NCI-H2171 treated with DMSO at 0.1 percent for 48 hours (cell line): ENCODE measurements at regions not wholly inside any gene's neighbourhood (a gene's known extent, or its start where the extent isn't known, plus 50 kb on each side); places are given as distances from the start of the nearest gene placed in this dataset.
"Not testable (repeated sequence)": the region's sequence is repeated elsewhere in the genome, so short reads cannot be mapped to it uniquely, and the experiment has no call there.

Experiments used
- DNase-seq: peaks from one replicate; lab custom pipeline; 2025; lab: John Stamatoyannopoulos, UW

DNA sequence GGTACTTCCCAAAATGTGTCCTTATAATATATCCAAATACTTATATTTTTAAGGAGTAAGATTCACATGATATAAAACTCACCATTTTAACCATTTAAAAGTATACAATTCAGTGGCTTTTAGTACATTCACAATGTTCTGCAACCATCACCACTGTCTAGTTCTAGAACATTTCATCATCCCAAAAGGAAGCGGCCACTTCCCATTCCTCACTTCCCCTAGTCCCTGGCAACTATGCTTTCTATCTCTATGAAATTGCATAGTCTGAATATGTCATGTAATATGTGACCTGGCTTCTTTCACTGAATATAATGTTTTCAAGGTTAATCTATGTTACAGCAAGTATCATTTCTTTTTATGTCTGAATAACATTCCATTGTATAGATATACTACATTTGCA lies 615.1 kb upstream of the SGCD start:
- DNase-seq, result no peak

DNA sequence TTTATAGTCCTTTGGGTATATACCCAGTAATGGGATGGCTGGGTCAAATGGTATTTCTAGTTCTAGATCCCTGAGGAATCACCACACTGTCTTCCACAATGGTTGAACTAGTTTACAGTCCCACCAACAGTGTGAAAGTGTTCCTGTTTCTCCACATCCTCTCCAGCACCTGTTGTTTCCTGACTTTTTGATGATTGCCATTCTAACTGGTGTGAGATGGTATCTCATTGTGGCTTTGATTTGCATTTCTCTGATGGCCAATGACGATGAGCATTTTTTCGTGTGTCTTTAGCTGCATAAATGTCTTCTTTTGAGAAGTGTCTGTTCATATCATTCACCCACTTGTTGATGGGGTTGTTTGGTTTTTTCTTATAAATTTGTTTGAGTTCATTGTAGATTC lies 612.5 kb upstream of the SGCD start:
- not testable (repeated sequence) for DNase-seq

DNA sequence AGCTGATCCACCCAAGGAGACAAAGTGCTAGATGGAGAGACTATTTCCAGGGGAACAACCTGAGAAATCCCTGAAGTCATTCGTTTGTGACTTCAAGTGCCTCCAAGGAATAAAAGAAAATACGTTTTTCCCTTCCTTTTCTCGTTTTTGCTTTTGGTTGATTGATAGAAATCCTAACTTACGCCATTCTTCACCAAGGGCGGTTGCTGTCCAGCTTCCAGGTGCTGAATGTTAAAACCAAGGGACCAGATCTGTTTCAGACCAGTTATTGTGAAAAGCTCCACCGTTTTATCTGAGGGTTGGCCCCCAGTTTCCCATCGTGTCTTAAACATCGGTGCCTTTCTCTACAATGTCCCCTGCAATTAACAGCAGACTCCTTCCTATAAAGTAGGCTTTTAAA lies 600.7 kb upstream of the SGCD start:
- DNase-seq, result no peak

DNA sequence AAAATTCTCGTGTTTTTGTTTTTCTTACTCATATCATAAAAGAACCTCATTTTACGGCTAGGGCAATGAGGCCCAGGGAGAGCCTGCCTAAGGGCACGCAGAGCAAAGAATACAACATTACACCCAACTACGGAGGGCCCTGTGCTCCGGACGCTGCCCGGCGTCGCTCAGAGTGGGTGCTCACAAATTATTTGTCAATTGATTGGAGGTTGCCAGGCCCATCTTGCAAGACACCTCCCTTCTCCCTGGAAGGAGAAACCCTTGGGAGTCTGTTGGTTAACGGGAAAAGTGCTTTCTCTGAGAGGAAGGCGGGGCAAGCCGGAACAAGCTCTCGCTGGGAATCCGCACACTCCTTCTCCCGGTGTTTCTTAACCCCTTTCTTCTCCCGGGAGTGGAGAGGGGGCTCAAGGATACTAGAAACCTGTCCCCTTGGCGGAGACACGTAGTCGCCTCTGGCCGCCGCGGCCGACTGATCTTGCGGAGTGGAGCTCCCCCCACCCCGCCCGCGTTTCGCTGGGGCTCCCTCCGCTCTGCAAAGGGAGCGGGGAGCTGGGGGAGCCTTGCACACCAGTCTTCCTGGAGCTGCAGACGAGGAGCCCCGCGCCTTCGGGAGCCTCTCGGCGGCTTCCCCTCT lies 599.3 kb upstream of the SGCD start:
- peak; percentile 50 for DNase-seq

DNA sequence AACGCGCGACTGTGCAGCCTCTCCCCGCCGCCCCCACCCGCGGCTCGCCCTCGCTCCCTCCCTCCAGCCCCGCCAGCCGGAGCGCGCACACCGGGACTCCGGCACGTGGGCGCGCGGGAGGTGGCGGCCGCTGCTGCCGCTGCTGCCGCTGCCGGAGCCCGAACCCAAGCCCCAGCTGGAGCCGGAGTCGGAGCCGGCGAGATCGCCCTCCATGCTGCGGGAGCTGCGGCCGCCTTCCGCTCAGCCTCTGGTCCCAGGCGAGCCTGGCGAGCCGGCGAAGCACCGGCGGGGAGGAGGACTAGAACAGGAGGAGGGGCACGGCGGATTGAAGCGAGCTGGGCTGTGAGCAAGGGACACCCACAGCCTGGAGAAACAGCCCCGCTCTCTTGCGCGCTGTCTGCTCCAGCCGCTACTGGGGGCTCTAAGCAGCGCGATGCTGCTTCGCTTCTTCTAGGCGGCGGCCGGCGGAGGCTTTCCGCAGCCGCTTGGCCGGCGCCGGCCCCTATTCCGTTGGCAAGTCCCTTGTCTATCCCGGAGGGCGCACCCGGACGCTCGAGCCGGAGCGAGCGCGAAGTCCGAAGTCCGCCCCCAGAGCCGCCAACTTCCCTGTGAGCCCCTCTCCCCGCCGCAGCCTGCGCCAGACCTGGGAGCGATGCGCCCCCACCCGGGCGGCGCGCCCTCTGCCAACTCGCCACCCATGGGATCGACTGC lies 598.7 kb upstream of the SGCD start:
- DNase-seq, result peak; percentile 71

DNA sequence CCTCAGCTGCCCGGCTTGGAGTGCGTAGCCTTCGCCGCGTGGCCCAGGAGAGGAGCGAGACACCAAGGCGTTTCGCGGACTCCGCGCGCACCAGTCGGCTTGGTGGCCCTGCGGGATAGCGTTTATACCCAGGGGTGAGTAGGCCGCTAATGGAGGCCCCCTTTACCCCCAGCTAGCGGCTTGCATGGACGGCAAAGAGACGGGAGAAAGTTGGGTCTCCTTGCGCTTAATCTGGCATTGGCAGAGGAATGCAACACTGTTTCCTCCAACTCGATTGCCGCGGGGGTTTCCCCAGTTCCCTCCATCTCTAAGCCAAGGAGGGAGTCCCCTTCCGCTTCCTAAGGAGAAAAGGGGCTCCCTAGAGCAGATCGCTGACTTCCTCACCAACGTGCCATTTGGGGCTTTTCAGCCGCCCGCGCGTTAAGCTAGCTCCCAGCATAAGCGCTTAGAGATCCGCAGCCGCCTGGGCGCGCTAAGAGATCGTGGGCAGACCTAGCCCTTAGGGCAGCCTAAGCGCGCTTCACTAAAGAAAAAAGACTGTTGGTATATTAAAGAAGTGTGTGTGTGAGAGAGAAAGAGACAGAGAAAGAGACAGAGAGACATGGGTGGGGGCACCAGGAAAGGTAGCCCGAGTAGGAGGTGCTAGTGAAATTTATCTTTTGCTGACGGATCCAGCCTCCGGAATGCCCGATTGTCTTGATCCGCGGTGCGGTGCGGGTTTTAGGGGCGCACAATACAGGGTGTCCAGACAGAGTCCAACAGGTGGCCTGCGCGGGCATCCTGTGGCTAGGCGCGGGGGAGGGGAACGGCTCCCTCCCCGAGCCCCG lies 597.9 kb upstream of the SGCD start:
- peak; percentile 71 for DNase-seq

DNA sequence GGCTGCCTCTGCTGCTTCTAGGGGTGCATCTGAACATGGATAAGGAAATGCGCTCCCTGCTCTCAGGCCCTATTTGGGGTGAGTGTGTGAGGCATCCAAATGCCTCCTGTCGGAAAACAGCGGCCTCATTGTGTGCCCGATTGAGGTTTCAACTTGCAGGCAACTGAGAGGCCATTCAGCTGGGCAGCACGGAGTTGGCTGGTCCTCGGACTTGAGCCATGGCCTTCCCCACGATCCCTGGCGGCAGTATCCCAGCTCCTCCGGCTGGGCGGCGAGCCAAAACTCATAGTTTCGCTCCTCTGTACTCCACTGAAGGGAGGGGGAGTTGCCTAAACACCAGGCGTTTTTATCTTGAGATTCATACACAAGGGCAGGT lies 597.3 kb upstream of the SGCD start:
- DNase-seq, result peak; percentile 55

DNA sequence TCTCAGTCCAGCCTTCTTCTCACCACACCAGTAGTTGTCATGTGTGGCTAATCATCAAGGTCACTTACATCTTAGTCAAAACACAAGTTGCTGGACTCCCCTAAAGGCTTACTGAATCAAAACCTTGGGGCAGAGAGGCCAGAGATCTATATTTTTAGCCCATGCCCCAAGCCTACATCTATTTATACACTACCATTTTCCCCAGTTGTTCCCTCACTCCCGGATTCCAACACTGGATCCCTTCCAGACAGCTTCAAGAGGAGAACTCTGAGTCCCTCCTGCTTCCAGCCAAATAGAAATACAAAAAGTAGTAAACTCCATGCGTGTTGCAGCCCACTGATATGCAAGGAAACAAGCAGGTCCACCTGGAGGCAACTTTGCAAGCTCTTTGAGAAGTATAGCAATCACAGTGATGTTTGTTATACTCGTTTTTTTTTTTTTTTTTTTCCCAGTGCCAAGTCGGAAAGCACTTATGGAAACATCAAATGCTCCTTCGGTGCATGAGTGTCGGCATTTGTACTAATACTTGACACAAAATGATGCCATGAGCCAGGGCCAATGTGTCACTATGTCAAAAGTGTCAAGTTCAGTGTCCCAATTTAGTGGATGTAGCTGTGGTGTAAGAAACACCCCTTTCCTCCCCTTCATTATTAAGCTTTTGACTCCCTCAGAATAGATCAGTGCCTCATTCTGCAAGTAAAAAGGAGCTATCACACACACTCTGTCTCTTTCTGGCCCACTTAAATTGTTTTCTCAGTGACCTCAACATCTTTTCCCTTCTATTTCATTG lies 594.2 kb upstream of the SGCD start:
- DNase-seq, result no peak

DNA sequence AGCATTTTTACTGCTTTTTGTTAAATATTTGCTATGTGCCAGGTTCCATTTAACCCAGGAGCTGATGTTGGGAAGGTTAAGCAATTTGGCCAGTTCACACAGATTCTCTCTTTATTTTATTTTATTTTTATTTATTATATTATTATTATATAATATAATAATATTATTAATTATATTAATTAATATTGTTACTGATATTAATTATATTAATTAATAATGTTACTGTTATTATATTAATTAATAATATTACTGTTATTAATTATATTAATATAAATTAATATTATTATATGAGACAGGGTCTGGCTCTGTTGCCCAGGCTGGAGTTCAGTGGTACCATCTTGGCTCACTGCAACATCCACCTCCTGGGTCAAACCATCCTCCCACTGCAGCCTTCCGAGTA lies 593.0 kb upstream of the SGCD start:
- DNase-seq, result no peak

DNA sequence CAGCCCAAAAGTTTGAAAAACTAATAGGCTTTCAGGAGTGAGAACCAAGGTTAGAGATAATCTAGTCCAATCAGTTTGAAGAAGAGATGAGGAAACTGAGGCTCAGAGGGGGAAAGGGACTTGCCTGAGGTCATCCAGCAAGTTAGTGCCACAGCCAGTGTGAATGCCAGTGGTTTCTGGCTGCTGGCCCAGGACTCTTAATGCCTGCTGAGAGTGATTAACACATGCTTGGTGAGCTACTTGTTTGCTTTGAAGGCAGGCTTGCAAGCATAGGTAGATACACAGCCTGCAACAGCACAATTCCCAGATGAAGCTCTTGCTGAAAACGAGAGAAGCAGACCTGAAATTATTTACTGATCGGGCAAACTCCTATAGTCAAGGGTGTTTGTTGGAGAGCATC lies 591.6 kb upstream of the SGCD start:
- peak; percentile 19 for DNase-seq

DNA sequence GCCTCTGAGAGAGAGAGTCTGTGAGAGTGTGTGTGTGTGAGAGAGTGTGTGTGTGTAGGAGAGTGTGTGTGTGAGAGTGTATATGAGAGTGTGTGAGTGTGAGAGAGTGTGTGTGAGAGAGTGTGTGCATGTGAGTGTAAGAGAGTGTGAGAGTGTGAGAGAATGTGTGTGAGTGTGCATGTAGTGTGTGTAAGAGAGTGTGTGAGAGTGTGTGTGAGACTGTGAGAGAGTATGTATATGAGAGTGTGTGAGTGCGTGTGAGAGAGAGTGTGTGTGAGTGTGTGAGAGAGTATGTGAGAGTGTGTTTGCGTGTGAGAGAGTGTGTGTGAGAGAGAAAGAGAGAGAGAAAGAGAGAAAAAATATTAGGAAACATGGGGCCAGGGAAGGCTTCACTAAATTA lies 588.3 kb upstream of the SGCD start:
- no peak for DNase-seq

DNA sequence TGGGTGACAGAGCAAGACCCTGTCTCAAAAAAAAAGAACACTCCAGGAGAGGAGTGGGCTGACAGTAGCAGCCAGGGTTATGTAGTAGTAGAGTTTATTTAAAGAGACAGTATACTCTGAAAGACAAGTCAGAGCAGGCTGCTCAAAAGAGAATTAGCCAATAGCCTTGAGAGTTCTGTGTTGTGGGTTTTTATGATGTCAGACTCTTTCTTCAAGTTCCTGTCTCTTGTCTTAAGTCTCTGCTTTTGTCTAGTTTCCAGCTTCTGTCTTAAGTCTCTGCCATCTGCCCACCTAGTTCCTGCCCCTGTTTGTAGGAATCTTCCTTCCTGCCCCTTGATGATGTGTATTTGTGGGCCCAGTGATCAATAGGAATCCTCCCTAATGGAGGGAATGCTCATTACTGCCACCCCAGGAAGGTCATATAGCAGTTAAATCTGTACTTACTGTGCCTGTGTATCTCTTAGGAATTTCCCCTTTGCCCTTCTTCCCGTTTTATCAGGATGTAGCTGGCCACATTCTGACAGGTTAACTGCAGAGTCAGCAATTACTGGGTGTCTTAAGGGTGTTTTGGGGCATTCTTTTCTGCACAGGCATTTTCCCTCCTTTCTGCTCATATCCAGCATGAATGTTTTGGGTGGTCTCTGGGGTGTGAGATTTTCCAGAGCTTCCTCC lies 580.5 kb upstream of the SGCD start:
- no peak for DNase-seq

DNA sequence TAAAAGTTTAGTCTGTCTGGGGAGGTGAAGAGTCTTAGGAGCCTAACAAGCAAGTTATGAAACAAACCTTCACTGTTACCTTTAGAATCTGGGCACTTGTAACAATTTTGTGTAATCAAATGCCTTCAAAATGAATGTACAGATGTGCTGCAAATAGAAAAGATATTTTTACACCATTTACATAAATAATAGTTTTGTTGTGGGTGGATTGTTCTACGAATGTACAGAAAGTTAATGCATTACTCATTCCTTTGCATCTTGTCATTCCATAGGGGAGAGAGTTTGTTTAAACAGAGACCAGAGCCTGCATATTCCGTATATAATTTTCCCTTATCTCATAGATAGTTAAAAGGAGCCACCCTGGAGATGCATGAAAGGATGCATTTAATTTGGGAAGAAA lies 576.9 kb upstream of the SGCD start:
- DNase-seq, result no peak

DNA sequence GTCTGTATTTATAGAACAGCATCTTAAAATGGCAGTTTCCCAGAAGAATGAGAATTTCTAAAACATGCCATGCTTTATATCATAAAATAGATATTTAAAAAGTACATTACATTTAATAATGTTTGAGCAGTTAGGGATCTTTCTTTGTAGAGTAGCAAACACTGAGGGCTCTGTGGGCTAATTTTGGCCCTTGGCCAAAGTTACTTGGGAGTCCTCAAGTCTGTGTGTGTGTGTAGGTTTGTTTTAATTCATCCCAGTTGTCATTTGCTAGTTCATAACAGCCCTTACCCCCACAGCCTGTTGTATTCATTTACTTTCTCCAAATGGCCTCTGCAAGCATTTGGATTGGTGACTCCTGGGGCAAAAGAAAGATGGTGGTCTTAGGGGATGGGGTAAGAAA lies 576.4 kb upstream of the SGCD start:
- DNase-seq, result no peak

DNA sequence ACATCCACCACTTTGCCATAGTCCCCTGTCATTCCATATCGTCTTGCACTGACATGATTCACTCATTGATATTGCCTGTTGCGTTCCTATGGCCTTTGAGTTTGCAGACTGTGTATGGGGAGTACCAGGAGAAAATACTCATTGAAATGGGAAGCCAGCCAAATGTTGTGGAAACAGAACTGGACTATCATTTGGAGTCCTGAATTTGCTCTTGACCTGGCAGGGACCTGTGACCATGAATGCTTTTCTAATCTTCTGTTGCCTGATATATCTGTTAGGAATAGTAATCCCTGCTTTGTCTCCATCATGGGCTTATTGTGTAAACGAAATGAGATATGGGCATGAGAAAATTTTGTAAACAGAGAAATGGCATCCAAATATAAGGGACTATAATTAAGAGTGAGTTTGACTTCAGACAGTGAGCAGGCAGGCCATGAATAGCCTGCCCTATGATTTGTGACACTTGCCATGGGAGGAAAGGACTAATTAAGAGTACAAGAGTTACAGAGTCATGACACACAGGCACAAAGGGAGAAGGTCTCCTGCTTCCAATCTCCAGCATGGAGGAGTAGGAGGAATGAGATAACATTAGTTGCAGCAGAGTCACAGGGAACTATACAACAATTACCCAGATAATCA lies 572.9 kb upstream of the SGCD start:
- peak; percentile 1 for DNase-seq

DNA sequence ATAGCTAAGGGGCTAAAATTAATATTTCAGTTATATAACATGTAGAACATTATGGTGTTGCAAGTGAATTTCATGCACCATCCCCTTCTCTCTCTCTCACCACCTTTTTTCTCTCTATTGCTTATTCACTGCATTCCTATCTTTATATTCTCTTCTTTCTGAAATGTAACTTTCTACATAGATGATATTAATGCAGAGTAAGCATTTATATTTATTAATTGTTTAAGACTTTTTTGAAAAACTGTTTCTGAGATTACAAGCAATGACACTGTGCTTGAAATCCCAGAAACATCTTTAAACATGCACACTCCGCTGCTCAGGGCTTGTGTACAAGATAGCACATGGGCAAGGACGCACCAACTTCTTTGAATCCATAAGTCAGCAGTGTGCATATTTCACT lies 567.7 kb upstream of the SGCD start:
- no peak for DNase-seq

DNA sequence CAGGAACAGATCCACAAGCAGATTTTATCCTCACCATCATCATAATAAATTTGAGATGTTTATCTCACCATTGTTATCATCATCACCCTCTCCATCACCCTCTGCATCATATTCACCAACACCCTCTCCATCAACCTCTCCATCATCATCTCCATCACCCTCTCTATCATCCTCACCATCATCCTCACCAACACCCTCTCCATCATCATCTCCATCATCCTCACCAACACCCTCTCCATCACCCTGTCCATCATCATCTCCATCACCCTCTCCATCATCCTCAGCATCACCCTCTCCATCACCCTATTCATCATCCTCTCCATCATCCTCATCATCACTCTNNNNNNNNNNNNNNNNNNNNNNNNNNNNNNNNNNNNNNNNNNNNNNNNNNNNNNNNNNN lies 567.0 kb upstream of the SGCD start:
- DNase-seq, result no peak

DNA sequence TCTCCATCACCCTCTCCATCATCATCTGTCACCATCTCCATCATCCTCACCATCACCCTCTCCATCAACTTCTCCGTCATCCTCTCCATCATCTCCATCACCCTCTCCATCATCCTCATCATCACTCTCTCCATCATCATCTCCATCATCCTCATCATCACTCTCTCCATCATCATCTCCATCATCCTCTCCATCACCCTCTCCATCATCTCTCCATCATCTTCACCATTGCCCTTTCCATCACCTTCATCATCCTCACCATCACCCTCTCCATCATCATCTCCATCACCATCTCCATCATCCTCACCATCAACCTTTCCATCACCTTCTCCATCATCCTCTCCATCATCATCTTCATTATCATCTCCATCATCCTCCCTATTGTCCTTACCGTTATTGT lies 565.5 kb upstream of the SGCD start:
- DNase-seq, result no peak

DNA sequence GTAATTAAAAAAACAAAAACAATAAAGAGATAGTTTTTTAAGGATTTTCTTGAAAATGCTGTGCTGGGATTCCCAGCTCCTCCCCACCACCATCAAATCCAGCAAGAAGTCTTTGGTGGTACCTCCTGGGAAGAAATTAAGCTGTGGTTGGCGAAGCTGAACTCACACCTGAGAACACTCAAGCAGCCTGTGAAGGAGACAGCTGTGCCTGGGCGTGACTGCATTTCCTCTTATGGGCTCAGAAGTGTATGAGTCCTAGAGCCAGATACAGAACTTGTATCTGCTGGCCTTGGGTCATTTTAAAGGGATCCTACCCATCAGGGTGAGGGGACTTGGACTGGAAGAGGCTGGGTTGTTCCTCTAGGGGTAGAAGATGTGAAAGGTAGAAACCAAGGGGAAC lies 561.2 kb upstream of the SGCD start:
- DNase-seq, result no peak

DNA sequence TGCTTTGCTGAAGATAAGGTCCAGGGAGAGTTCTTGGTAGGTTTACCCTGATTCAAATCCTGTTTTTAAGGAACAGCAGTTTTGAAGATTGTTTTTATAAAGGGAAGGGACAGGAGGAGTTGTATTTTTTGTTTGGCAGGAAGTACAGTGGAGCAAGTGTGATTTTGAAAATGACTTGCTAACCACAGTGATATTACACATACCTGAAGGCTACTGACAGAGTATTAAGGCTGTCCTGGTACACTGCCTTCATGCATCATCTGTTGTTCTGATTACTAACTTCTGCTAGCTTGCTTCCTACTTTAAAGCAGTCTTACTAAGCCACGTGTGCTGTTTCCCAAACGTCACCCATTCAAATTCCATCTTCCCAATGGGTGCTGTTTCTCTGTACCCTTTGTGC lies 559.5 kb upstream of the SGCD start:
- DNase-seq, result no peak

DNA sequence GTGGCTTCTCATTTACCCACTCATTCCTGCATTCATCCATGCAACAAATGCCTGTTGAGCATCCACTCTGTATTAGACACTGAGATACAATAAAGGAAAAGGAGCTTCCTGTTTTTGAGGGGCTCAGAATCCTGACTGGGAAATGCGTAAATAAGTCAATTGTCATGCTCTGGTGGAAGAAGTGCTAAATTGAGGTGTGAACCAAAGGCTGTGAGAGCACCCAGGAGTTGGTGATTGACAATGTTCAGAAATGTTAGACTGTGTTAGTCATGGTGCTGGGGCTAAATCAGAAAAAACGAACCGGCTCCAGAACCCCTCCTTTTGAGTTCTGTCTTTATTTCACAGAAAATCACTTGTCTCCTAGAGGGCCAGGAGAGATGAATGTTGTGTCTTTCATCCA lies 558.6 kb upstream of the SGCD start:
- DNase-seq, result no peak
